Astrocyte (in vitro differentiated cells and primary cell): ENCODE measurements at regions not wholly inside any gene's neighbourhood (a gene's known extent, or its start where the extent isn't known, plus 50 kb on each side); places are given as distances from the start of the nearest gene placed in this dataset.

Experiments used
- DNase-seq: peaks from one replicate; pipeline ENCODE4 v3.0.0-alpha.2; 2010; ENCODE audit warnings: low read depth
- FAIRE-seq: peaks from 2 replicates; lab custom pipeline; 2011; peaks lifted over from hg19 to GRCh38; lab: Jason Lieb, UNC
- H2AFZ ChIP-seq: 2 replicates; pipeline ENCODE4 v1.6.0; 2012; ENCODE audit warnings: low read depth, low read length, inconsistent platforms
- H3K27ac ChIP-seq: 2 replicates; pipeline ENCODE4 v1.5.1; 2011; ENCODE audit warnings: low read depth, low read length, inconsistent platforms
- H3K27me3 ChIP-seq: 2 replicates; pipeline ENCODE4 v1.6.0; 2011; ENCODE audit warnings: low read length, inconsistent platforms; ENCODE audit not compliant: insufficient read depth
- H3K36me3 ChIP-seq: 2 replicates; pipeline ENCODE4 v1.5.1; 2011; ENCODE audit warnings: low read length, inconsistent platforms; ENCODE audit not compliant: insufficient read depth
- H3K4me1 ChIP-seq: 2 replicates; pipeline ENCODE4 v1.5.1; 2011; ENCODE audit warnings: low read length, inconsistent platforms; ENCODE audit not compliant: insufficient read depth
- H3K4me2 ChIP-seq: 2 replicates; pipeline ENCODE4 v1.6.0; 2012; ENCODE audit warnings: low read length, inconsistent platforms
- H3K4me3 ChIP-seq: 2 replicates; pipeline ENCODE4 v1.5.1; 2011; ENCODE audit warnings: low read depth, mild to moderate bottlenecking, low read length, inconsistent platforms; ENCODE audit not compliant: insufficient read depth
- H3K79me2 ChIP-seq: 2 replicates; pipeline ENCODE4 v1.6.0; 2012; ENCODE audit warnings: mild to moderate bottlenecking, low read length, inconsistent platforms; ENCODE audit not compliant: insufficient read depth
- H3K9ac ChIP-seq: 2 replicates; pipeline ENCODE4 v1.6.0; 2012; ENCODE audit warnings: mild to moderate bottlenecking, low read length, inconsistent platforms
- H3K9me3 ChIP-seq: 2 replicates; pipeline ENCODE4 v1.5.1; 2012; ENCODE audit warnings: low read depth, mild to moderate bottlenecking, low read length, inconsistent platforms; ENCODE audit not compliant: insufficient read depth
- H4K20me1 ChIP-seq: 2 replicates; pipeline ENCODE4 v1.6.0; 2012; ENCODE audit warnings: low read length, inconsistent platforms; ENCODE audit not compliant: insufficient read depth
- H3K27ac Mint-ChIP-seq: one replicate; pipeline ENCODE4 v1.8.0; 2021; ENCODE audit warnings: mild to moderate bottlenecking, mixed read lengths; ENCODE audit not compliant: unreplicated experiment
- H3K27me3 Mint-ChIP-seq: one replicate; pipeline ENCODE4 v1.8.0; 2021; ENCODE audit warnings: low read depth, mixed read lengths; ENCODE audit not compliant: unreplicated experiment
- H3K36me3 Mint-ChIP-seq: one replicate; pipeline ENCODE4 v1.8.0; 2021; ENCODE audit warnings: low read depth, mixed read lengths; ENCODE audit not compliant: unreplicated experiment
- H3K4me1 Mint-ChIP-seq: one replicate; pipeline ENCODE4 v1.8.0; 2021; ENCODE audit warnings: low read depth, mixed read lengths; ENCODE audit not compliant: unreplicated experiment
- H3K4me3 Mint-ChIP-seq: one replicate; pipeline ENCODE4 v1.8.0; 2021; ENCODE audit warnings: mild to moderate bottlenecking, moderate library complexity, mixed read lengths; ENCODE audit not compliant: unreplicated experiment
- H3K9me3 Mint-ChIP-seq: one replicate; pipeline ENCODE4 v1.8.0; 2021; ENCODE audit warnings: mild to moderate bottlenecking, mixed read lengths; ENCODE audit not compliant: unreplicated experiment
- CTCF ChIP-seq: IDR thresholded peaks from 2 replicates; pipeline ENCODE4 v1.5.1; 2011; ENCODE audit warnings: low read depth, mild to moderate bottlenecking, inconsistent platforms, low read length, moderate library complexity; ENCODE audit not compliant: insufficient read depth
- EZH2 ChIP-seq: IDR thresholded peaks from 2 replicates; pipeline ENCODE4 v1.6.1; 2012; ENCODE audit warnings: mild to moderate bottlenecking, low read length, inconsistent platforms; ENCODE audit not compliant: insufficient read depth

DNA sequence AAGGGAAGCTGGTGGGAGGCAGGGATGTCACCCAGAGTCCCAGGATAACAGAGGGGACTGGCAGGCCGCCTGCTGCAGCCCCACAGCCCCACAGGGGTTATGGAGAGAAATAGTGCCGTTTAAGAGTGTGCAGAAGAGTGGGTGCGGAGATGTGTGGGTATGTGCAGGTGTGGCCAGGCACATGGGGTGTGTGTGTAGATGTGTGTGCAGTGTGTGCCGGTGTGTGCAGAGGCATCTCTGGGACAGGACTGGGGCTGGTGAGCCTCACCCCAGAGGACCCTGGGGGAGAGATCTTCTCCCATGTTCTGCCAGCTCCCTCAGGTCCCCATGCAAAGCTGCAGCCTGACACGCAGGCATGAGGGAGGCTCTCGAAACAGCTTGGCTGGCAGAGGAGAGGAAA, 157.4 kb downstream of the RBFOX3 start:
- Mint-ChIP-seq H3K27me3 (peaks cover 45% of the 10 kb centered on the region), H3K27ac (no peak overlapping the region), H3K9me3 (peaks cover 2% of the 10 kb centered on the region), H3K4me1 (no peaks in the 10 kb centered on the region), H3K4me3 (no peak overlapping the region), H3K36me3 (peaks cover 2% of the 10 kb centered on the region)
- FAIRE-seq = no peak
- H3K27ac ChIP-seq = no peak overlapping the region
- no peak for TF ChIP-seq CTCF
- no peak for TF ChIP-seq EZH2
- no peaks in the 10 kb centered on the region for H3K4me1 ChIP-seq
- H2AFZ ChIP-seq = no peak overlapping the region
- no peak overlapping the region for H3K9ac ChIP-seq
- no peaks in the 10 kb centered on the region for H3K36me3 ChIP-seq
- DNase-seq = no peak
- H4K20me1 ChIP-seq = no peaks in the 10 kb centered on the region
- no peaks in the 10 kb centered on the region for H3K9me3 ChIP-seq
- H3K4me3 ChIP-seq = no peak overlapping the region
- no peaks in the 10 kb centered on the region for H3K27me3 ChIP-seq
- H3K4me2 ChIP-seq = no peak overlapping the region
- no peaks in the 10 kb centered on the region for H3K79me2 ChIP-seq

GRCh38 chr17:79452706-79453105, 158.1 kb downstream of the RBFOX3 start:
- no peak for TF ChIP-seq EZH2
- TF ChIP-seq CTCF = no peak

DNA sequence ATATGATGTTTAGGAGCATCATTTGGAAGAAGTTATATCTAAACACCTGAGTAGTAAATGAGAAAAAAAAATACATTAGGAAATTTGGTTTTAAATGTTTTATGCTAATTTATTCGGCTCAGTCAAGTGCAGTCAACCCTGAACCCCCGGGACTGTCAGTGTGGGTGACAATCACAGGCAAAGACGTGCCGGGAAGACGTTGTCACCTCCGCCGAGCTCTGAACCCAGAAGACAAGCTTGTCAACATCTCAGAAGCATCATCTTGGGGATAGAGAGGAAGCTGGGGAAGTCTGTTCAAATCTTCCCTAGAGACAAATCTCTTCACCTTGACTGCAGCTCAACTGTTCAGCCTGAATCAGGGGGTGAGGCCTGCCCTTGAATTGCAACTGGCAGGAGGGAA, 159.7 kb downstream of the RBFOX3 start:
- Histone ChIP-seq H3K79me2 (no peaks in the 10 kb centered on the region), H2AFZ (no peak overlapping the region), H3K36me3 (no peaks in the 10 kb centered on the region), H3K4me3 (no peak overlapping the region), H3K9ac (no peak overlapping the region), H3K27ac (no peak overlapping the region), H3K4me1 (no peaks in the 10 kb centered on the region), H3K27me3 (no peaks in the 10 kb centered on the region), H4K20me1 (no peaks in the 10 kb centered on the region), H3K4me2 (no peak overlapping the region), H3K9me3 (no peaks in the 10 kb centered on the region)
- Mint-ChIP-seq H3K9me3 (peaks cover 2% of the 10 kb centered on the region), H3K36me3 (peaks cover 2% of the 10 kb centered on the region), H3K4me3 (no peak overlapping the region), H3K27ac (no peak overlapping the region), H3K4me1 (no peaks in the 10 kb centered on the region), H3K27me3 (peaks cover 51% of the 10 kb centered on the region)
- TF ChIP-seq CTCF = no peak
- no peak for TF ChIP-seq EZH2
- no peak for FAIRE-seq
- DNase-seq = no peak

More at GRCh38 chr17:79452706-79453105, 158.1 kb downstream of the RBFOX3 start:
- H3K27ac ChIP-seq = no peak overlapping the region
- no peak overlapping the region for H3K27ac Mint-ChIP-seq
- H3K4me1 Mint-ChIP-seq = no peaks in the 10 kb centered on the region
- H3K4me3 Mint-ChIP-seq = no peak overlapping the region
- H3K27me3 ChIP-seq = no peaks in the 10 kb centered on the region
- no peaks in the 10 kb centered on the region for H3K79me2 ChIP-seq
- H3K36me3 ChIP-seq = no peaks in the 10 kb centered on the region
- H3K9me3 Mint-ChIP-seq = peaks cover 2% of the 10 kb centered on the region
- no peak overlapping the region for H3K4me2 ChIP-seq
- no peak overlapping the region for H2AFZ ChIP-seq
- no peak for DNase-seq
- no peak for FAIRE-seq
- H3K36me3 Mint-ChIP-seq = peaks cover 2% of the 10 kb centered on the region
- H3K4me1 ChIP-seq = no peaks in the 10 kb centered on the region
- H3K9ac ChIP-seq = no peak overlapping the region
- H3K27me3 Mint-ChIP-seq = peaks cover 48% of the 10 kb centered on the region
- no peak overlapping the region for H3K4me3 ChIP-seq
- H3K9me3 ChIP-seq = no peaks in the 10 kb centered on the region
- no peaks in the 10 kb centered on the region for H4K20me1 ChIP-seq
